CD14-positive monocyte (primary cell): ENCODE measurements at regions not wholly inside any gene's neighbourhood (a gene's known extent, or its start where the extent isn't known, plus 50 kb on each side); places are given as distances from the start of the nearest gene placed in this dataset.

ENCODE experiments used
- DNase-seq, 3 donors: peaks; one replicate each; pipeline ENCODE4 v3.0.0-alpha.2; 2011 to 2022
- H2AFZ ChIP-seq: 2 replicates; pipeline ENCODE4 v1.6.0; 2012; ENCODE audit warnings: mild to moderate bottlenecking, low read depth, low read length, inconsistent platforms; ENCODE audit not compliant: insufficient read depth, poor library complexity, severe bottlenecking
- H3K27ac ChIP-seq, 2 donors: 1 replicate in 1 of 2; 2 replicates in 1 of 2; pipeline ENCODE4 v1.5.1; 2012 to 2013; ENCODE audit warnings: low read length in 2 of 2, control low read depth in 1 of 2, inconsistent platforms in 1 of 2, low read depth in 1 of 2, mild to moderate bottlenecking in 1 of 2
- H3K27me3 ChIP-seq, 2 donors: one replicate each; pipeline versions ENCODE4 v1.6.0 to v1.6.1; 2011 to 2013; ENCODE audit warnings: low read length in 2 of 2; ENCODE audit not compliant: control insufficient read depth in 2 of 2, insufficient read depth in 2 of 2
- H3K36me3 ChIP-seq, 2 donors: replicated peaks in 1 of 2; 1 replicate in 1 of 2; 2 replicates in 1 of 2; pipeline versions ENCODE4 v1.5.1 to v1.6.1; 2012 to 2013; ENCODE audit warnings: low read length in 2 of 2, control low read depth in 1 of 2, inconsistent platforms in 1 of 2, mild to moderate bottlenecking in 1 of 2; ENCODE audit not compliant: insufficient read depth in 2 of 2, control insufficient read depth in 1 of 2
- H3K4me1 ChIP-seq, 2 donors: 1 replicate in 1 of 2; 2 replicates in 1 of 2; pipeline versions ENCODE4 v1.5.1 to v1.6.1; 2012 to 2013; ENCODE audit warnings: low read length in 2 of 2, control low read depth in 1 of 2, inconsistent platforms in 1 of 2, mild to moderate bottlenecking in 1 of 2, moderate library complexity in 1 of 2; ENCODE audit not compliant: insufficient read depth in 2 of 2, control insufficient read depth in 1 of 2
- H3K4me2 ChIP-seq: replicated peaks from 2 replicates; pipeline ENCODE3; 2012; ENCODE audit warnings: low read length, moderate library complexity, mild to moderate bottlenecking; ENCODE audit not compliant: poor library complexity, severe bottlenecking; ENCODE audit errors: extremely low read depth
- H3K4me3 ChIP-seq, 3 experiments: fragments of 200-600 bp in 1 of 3; sonication (generic) in 1 of 3; replicated peaks in 1 of 3; 1 replicate in 2 of 3; 2 replicates in 1 of 3; pipeline ENCODE4 v1.5.1; 2011 to 2013; ENCODE audit warnings: low read length in 3 of 3, mild to moderate bottlenecking in 3 of 3, control low read depth in 2 of 3, low read depth in 2 of 3, inconsistent platforms in 1 of 3, moderate library complexity in 1 of 3
- H3K79me2 ChIP-seq: 2 replicates; pipeline ENCODE4 v1.6.0; 2012; ENCODE audit warnings: mild to moderate bottlenecking, control low read depth, inconsistent platforms, low read length, moderate library complexity; ENCODE audit not compliant: insufficient read depth
- H3K9ac ChIP-seq: 2 replicates; pipeline ENCODE4 v1.6.0; 2017; ENCODE audit warnings: low read length, mild to moderate bottlenecking; ENCODE audit not compliant: insufficient read depth, poor library complexity, severe bottlenecking
- H3K9me3 ChIP-seq, 2 donors: replicated peaks in 1 of 2; 1 replicate in 1 of 2; 2 replicates in 1 of 2; pipeline versions ENCODE4 v1.5.1 to v1.6.1; 2012 to 2013; ENCODE audit warnings: low read length in 2 of 2, control low read depth in 1 of 2; ENCODE audit not compliant: control insufficient read depth in 1 of 2, insufficient read depth in 1 of 2
- H4K20me1 ChIP-seq: 2 replicates; pipeline ENCODE4 v1.6.0; 2012; ENCODE audit warnings: mild to moderate bottlenecking, low read length, control low read depth, moderate library complexity; ENCODE audit not compliant: insufficient read depth
- H3K27ac Mint-ChIP-seq, 7 donors: one replicate each; pipeline ENCODE4 v1.8.0; 2020; ENCODE audit warnings: mild to moderate bottlenecking in 7 of 7, mixed read lengths in 7 of 7, moderate library complexity in 6 of 7, inconsistent platforms in 2 of 7
- H3K27me3 Mint-ChIP-seq, 3 donors: one replicate each; pipeline ENCODE4 v1.8.0; 2021 to 2022; ENCODE audit warnings: low read depth in 3 of 3, mild to moderate bottlenecking in 3 of 3, mixed read lengths in 3 of 3, moderate library complexity in 3 of 3, inconsistent platforms in 1 of 3
- H3K36me3 Mint-ChIP-seq, 2 donors: one replicate each; pipeline ENCODE4 v1.8.0; 2020; ENCODE audit warnings: mixed read lengths in 2 of 2, inconsistent platforms in 1 of 2, mild to moderate bottlenecking in 1 of 2
- H3K4me1 Mint-ChIP-seq: one replicate; pipeline ENCODE4 v1.8.0; 2020; ENCODE audit warnings: mild to moderate bottlenecking, mixed read lengths
- H3K4me3 Mint-ChIP-seq, 2 donors: one replicate each; pipeline ENCODE4 v1.8.0; 2020; ENCODE audit warnings: mild to moderate bottlenecking in 2 of 2, mixed read lengths in 2 of 2, moderate library complexity in 1 of 2
- H3K9me3 Mint-ChIP-seq, 7 donors: one replicate each; pipeline ENCODE4 v1.8.0; 2020 to 2022; ENCODE audit warnings: mixed read lengths in 7 of 7, mild to moderate bottlenecking in 6 of 7, moderate library complexity in 6 of 7, inconsistent platforms in 2 of 7
- WGBS: methylation state at CpG from one replicate; pipeline ENCODE4 v1.1.5; 2013; ENCODE audit warnings: missing lambda C conversion rate; ENCODE audit not compliant: insufficient coverage; 5-methylcytosine and 5-hydroxymethylcytosine counted together
- intact Hi-C, 2 donors: fragments of 100-400 bp; cut with micrococcal nuclease; formaldehyde crosslinking; loops; one replicate each; pipeline versions ENCODE4 v1.15.0 to v1.15.1; 2023
- TF ChIP-seq, protein P1 (sequence below): fragments of 200-600 bp; IDR thresholded peaks from one replicate; pipeline ENCODE4 v1.8.0; 2022; ENCODE audit warnings: antibody characterized with exemption, mild to moderate bottlenecking

DNA sequence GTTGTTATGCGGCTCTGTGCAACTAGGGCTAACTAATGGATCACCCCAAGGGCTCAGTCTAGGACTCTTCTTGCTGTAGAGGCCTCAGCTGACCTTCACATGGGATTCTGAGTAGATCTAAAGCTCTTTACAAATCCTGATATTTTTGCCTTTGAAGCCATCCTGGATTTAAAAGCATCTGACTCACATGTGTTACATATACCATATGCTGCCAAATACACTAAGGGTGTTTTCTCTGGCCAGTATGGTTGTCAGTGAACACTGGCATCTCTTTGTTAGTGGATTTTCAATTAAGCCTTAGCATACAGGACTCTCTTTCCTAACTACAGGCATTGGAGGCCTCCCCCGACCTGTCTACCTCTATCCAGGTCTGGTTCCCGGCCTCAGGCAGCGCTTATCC, 992.8 kb upstream of the FANCL start:
- H3K9me3 Mint-ChIP-seq: peaks cover 0 to 6% (median 1%) of the 10 kb centered on the region in 7 donors
- intact Hi-C loops: no loop called here
- Histone ChIP-seq H4K20me1 (no peaks in the 10 kb centered on the region), H3K4me2 (no peak overlapping the region), H3K36me3 (no peaks in the 10 kb centered on the region), H3K27ac (no peak overlapping the region), H3K4me3 (no peak overlapping the region), H2AFZ (no peak overlapping the region), H3K79me2 (no peaks in the 10 kb centered on the region), H3K4me1 (no peaks in the 10 kb centered on the region), H3K9ac (no peak overlapping the region), H3K27me3 (no peaks in the 10 kb centered on the region), H3K9me3 (peaks cover 0 to 6% of the 10 kb centered on the region in 2 donors)
- TF ChIP-seq, protein P1, sequence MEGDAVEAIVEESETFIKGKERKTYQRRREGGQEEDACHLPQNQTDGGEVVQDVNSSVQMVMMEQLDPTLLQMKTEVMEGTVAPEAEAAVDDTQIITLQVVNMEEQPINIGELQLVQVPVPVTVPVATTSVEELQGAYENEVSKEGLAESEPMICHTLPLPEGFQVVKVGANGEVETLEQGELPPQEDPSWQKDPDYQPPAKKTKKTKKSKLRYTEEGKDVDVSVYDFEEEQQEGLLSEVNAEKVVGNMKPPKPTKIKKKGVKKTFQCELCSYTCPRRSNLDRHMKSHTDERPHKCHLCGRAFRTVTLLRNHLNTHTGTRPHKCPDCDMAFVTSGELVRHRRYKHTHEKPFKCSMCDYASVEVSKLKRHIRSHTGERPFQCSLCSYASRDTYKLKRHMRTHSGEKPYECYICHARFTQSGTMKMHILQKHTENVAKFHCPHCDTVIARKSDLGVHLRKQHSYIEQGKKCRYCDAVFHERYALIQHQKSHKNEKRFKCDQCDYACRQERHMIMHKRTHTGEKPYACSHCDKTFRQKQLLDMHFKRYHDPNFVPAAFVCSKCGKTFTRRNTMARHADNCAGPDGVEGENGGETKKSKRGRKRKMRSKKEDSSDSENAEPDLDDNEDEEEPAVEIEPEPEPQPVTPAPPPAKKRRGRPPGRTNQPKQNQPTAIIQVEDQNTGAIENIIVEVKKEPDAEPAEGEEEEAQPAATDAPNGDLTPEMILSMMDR: no peak
- H3K27ac Mint-ChIP-seq: no peak overlapping the region
- peaks cover 0 to 2% (median 0%) of the 10 kb centered on the region in 3 donors for H3K27me3 Mint-ChIP-seq
- DNase-seq: no peak
- no peak overlapping the region for H3K4me3 Mint-ChIP-seq
- WGBS: 95% methylated on average over 4 of the region's 4 CpGs
- peaks cover 3% of the 10 kb centered on the region for H3K4me1 Mint-ChIP-seq
- H3K36me3 Mint-ChIP-seq: no peaks in the 10 kb centered on the region

DNA sequence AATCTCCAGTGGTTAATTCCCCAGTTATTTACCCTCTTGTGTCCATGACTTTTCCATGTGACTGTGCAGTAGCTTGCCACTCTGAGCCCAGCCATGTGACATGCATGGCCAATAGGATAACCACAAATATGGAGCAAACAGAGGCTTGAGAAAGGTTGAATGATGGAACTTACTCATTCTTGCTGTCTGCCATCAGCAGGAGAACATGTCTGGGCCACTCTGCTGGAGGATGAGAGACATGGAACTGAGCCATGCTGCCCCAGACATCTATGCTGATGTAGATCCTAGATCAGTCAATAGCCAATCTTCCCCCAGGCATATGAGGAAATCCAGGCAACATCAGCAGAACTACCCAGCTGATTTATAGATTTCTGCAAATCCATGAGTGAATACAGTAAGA, 992.3 kb upstream of the FANCL start:
- no peak overlapping the region for H3K4me3 Mint-ChIP-seq
- H3K4me1 Mint-ChIP-seq: peaks cover 3% of the 10 kb centered on the region
- H3K27me3 Mint-ChIP-seq: no peaks in the 10 kb centered on the region
- H2AFZ ChIP-seq: no peak overlapping the region
- H3K4me2 ChIP-seq: no peak overlapping the region
- H3K36me3 Mint-ChIP-seq: no peaks in the 10 kb centered on the region
- DNase-seq: no peak
- H3K36me3 ChIP-seq: no peaks in the 10 kb centered on the region
- TF ChIP-seq, protein P1: no peak
- H3K9me3 ChIP-seq: peaks cover 0 to 6% of the 10 kb centered on the region in 2 donors
- H3K27ac Mint-ChIP-seq: no peak overlapping the region
- H3K79me2 ChIP-seq: no peaks in the 10 kb centered on the region
- H3K4me1 ChIP-seq: no peaks in the 10 kb centered on the region
- no peak overlapping the region for H3K4me3 ChIP-seq
- intact Hi-C loops: no loop called here
- peaks cover 0 to 6% (median 1%) of the 10 kb centered on the region in 7 donors for H3K9me3 Mint-ChIP-seq
- no peaks in the 10 kb centered on the region for H4K20me1 ChIP-seq
- H3K27me3 ChIP-seq: no peaks in the 10 kb centered on the region
- H3K9ac ChIP-seq: no peak overlapping the region
- no peak overlapping the region for H3K27ac ChIP-seq
